ENCODE measurements at regions not wholly inside any gene's neighbourhood (a gene's known extent, or its start where the extent isn't known, plus 50 kb on each side); places are given as distances from the start of the nearest gene placed in this dataset.

- TF ChIP-seq POLR2A (IDR thresholded peaks at IDR 0.05) (no peak), CTCF (IDR thresholded peaks at IDR 0.05) (no peak), EP300 (IDR thresholded peaks at IDR 0.05) (no peak), POLR2AphosphoS5 (IDR thresholded peaks at IDR 0.05) (peak in 1 of 2 donors; percentile 30)
These were observed 63.4 kb upstream of the LRCH1 start for GRCh38 chr13:46489586-46490023.

Data from upper lobe of left lung (tissue), 4 donors.